Subcutaneous abdominal adipose tissue (tissue), 5 donors: ENCODE measurements at regions not wholly inside any gene's neighbourhood (a gene's known extent, or its start where the extent isn't known, plus 50 kb on each side); places are given as distances from the start of the nearest gene placed in this dataset.

Experiments used
- H3K27ac ChIP-seq: one replicate; pipeline ENCODE4 v1.7.0; 2013; ENCODE audit warnings: low read depth, mild to moderate bottlenecking, inconsistent platforms, low read length, moderate library complexity
- H3K27me3 ChIP-seq, 5 donors: one replicate each; pipeline ENCODE4 v1.7.0; 2013; ENCODE audit warnings: low read length in 5 of 5, inconsistent platforms in 1 of 5; ENCODE audit not compliant: control insufficient read depth in 5 of 5, insufficient read depth in 4 of 5
- H3K36me3 ChIP-seq, 5 donors: one replicate each; pipeline ENCODE4 v1.7.0; 2013; ENCODE audit warnings: low read length in 5 of 5; ENCODE audit not compliant: control insufficient read depth in 5 of 5, insufficient read depth in 5 of 5
- H3K4me1 ChIP-seq, 5 donors: one replicate each; pipeline ENCODE4 v1.7.0; 2013; ENCODE audit warnings: low read length in 5 of 5, mild to moderate bottlenecking in 3 of 5, moderate library complexity in 1 of 5; ENCODE audit not compliant: control insufficient read depth in 5 of 5, insufficient read depth in 5 of 5
- H3K4me3 ChIP-seq, 5 donors: one replicate each; pipeline ENCODE4 v1.7.0; 2013; ENCODE audit warnings: low read length in 5 of 5, low read depth in 1 of 5
- H3K9ac ChIP-seq, 5 donors: one replicate each; pipeline ENCODE4 v1.7.0; 2013; ENCODE audit warnings: low read length in 5 of 5, mild to moderate bottlenecking in 4 of 5, moderate library complexity in 3 of 5
- H3K9me3 ChIP-seq, 5 donors: one replicate each; pipeline ENCODE4 v1.7.0; 2013; ENCODE audit warnings: low read length in 5 of 5; ENCODE audit not compliant: control insufficient read depth in 5 of 5
- donor health status: healthy.
- donor health status: healthy.
- donor health status: healthy.
- donor health status: healthy.
- donor health status: healthy.

GRCh38 chr16:63613701-63614100 lies 1508.2 kb downstream of the CDH11 start:
- peaks cover 0 to 13% (median 4%) of the 10 kb centered on the region in 5 donors for H3K9me3 ChIP-seq
- no peak overlapping the region for H3K9ac ChIP-seq
- peaks cover 0 to 8% (median 4%) of the 10 kb centered on the region in 5 donors for H3K27me3 ChIP-seq
- H3K4me3 ChIP-seq: no peak overlapping the region
- H3K36me3 ChIP-seq: no peaks in the 10 kb centered on the region
- H3K27ac ChIP-seq: no peak overlapping the region
- H3K4me1 ChIP-seq: peaks cover 0 to 6% (median 5%) of the 10 kb centered on the region in 5 donors

- H3K27ac ChIP-seq: no peak overlapping the region
- H3K9ac ChIP-seq: no peak overlapping the region
- H3K9me3 ChIP-seq: peaks cover 0 to 13% (median 4%) of the 10 kb centered on the region in 5 donors
- H3K27me3 ChIP-seq: peaks cover 0 to 2% (median under 1%) of the 10 kb centered on the region in 5 donors
- peaks cover 0 to 5% (median 3%) of the 10 kb centered on the region in 5 donors for H3K4me1 ChIP-seq
- no peak overlapping the region for H3K4me3 ChIP-seq
- no peaks in the 10 kb centered on the region for H3K36me3 ChIP-seq
Observed at GRCh38 chr16:63612462-63613227, 1509.2 kb downstream of the CDH11 start.

- Histone ChIP-seq H3K36me3 (no peaks in the 10 kb centered on the region), H3K27ac (no peak overlapping the region), H3K4me1 (no peaks in the 10 kb centered on the region), H3K9ac (no peak overlapping the region), H3K27me3 (no peaks in the 10 kb centered on the region), H3K9me3 (peaks cover 0 to 10% (median 0%) of the 10 kb centered on the region in 5 donors), H3K4me3 (no peak overlapping the region)
Observed at GRCh38 chr16:63606778-63607177, 1515.1 kb downstream of the CDH11 start.

- H3K9ac ChIP-seq: no peak overlapping the region
- H3K27me3 ChIP-seq: no peaks in the 10 kb centered on the region
- no peak overlapping the region for H3K4me3 ChIP-seq
- no peaks in the 10 kb centered on the region for H3K9me3 ChIP-seq
- no peaks in the 10 kb centered on the region for H3K36me3 ChIP-seq
- no peak overlapping the region for H3K27ac ChIP-seq
- H3K4me1 ChIP-seq: no peaks in the 10 kb centered on the region
Observed at GRCh38 chr16:63602206-63602927, 1519.5 kb downstream of the CDH11 start.

- no peaks in the 10 kb centered on the region for H3K36me3 ChIP-seq
- no peak overlapping the region for H3K4me3 ChIP-seq
- H3K27me3 ChIP-seq: no peaks in the 10 kb centered on the region
- H3K9ac ChIP-seq: no peak overlapping the region
- H3K9me3 ChIP-seq: no peaks in the 10 kb centered on the region
- no peak overlapping the region for H3K27ac ChIP-seq
- no peaks in the 10 kb centered on the region for H3K4me1 ChIP-seq
Observed at GRCh38 chr16:63596716-63597115, 1525.1 kb downstream of the CDH11 start.

- Histone ChIP-seq H3K36me3 (no peaks in the 10 kb centered on the region), H3K27me3 (no peaks in the 10 kb centered on the region), H3K4me1 (no peaks in the 10 kb centered on the region), H3K9ac (no peak overlapping the region), H3K9me3 (no peaks in the 10 kb centered on the region), H3K27ac (no peak overlapping the region), H3K4me3 (no peak overlapping the region)
Observed at GRCh38 chr16:63592852-63593251, 1529.0 kb downstream of the CDH11 start.

- Histone ChIP-seq H3K9me3 (no peaks in the 10 kb centered on the region), H3K4me1 (no peaks in the 10 kb centered on the region), H3K4me3 (no peak overlapping the region), H3K27ac (no peak overlapping the region), H3K27me3 (no peaks in the 10 kb centered on the region), H3K9ac (no peak overlapping the region), H3K36me3 (no peaks in the 10 kb centered on the region)
Observed at GRCh38 chr16:63581570-63581969, 1540.3 kb downstream of the CDH11 start.

GRCh38 chr16:63578791-63579190 lies 1542.6 kb upstream of the CDH8 start:
- Histone ChIP-seq H3K27me3 (no peaks in the 10 kb centered on the region), H3K4me1 (no peaks in the 10 kb centered on the region), H3K4me3 (no peak overlapping the region), H3K9me3 (no peaks in the 10 kb centered on the region), H3K36me3 (no peaks in the 10 kb centered on the region), H3K27ac (no peak overlapping the region), H3K9ac (no peak overlapping the region)

GRCh38 chr16:63577891-63578290 lies 1541.7 kb upstream of the CDH8 start:
- H3K9ac ChIP-seq: no peak overlapping the region
- H3K27me3 ChIP-seq: no peaks in the 10 kb centered on the region
- no peaks in the 10 kb centered on the region for H3K4me1 ChIP-seq
- H3K27ac ChIP-seq: no peak overlapping the region
- H3K9me3 ChIP-seq: no peaks in the 10 kb centered on the region
- H3K4me3 ChIP-seq: no peak overlapping the region
- H3K36me3 ChIP-seq: no peaks in the 10 kb centered on the region

GRCh38 chr16:63575041-63575440 lies 1538.8 kb upstream of the CDH8 start:
- Histone ChIP-seq H3K4me1 (no peaks in the 10 kb centered on the region), H3K27me3 (no peaks in the 10 kb centered on the region), H3K4me3 (no peak overlapping the region), H3K9me3 (no peaks in the 10 kb centered on the region), H3K27ac (no peak overlapping the region), H3K9ac (no peak overlapping the region), H3K36me3 (no peaks in the 10 kb centered on the region)
